Activated CD8-positive, alpha-beta memory T cell treated with anti-CD3 and anti-CD28 coated beads, Interleukin-2, amount 50 U/mL, for 24 hours (primary cell): ENCODE measurements at regions not wholly inside any gene's neighbourhood (a gene's known extent, or its start where the extent isn't known, plus 50 kb on each side); places are given as distances from the start of the nearest gene placed in this dataset.
"Not testable (repeated sequence)": the region's sequence is repeated elsewhere in the genome, so short reads cannot be mapped to it uniquely, and the experiment has no call there.

Experiments
- DNase-seq: peaks from one replicate; pipeline ENCODE4 v3.0.0-alpha.2; 2020; ENCODE audit errors: extremely low read depth

GRCh38 chr6:170213637-170214018 lies 77.2 kb downstream of the DLL1 start:
- not testable (repeated sequence) for DNase-seq

GRCh38 chr6:170212956-170213636 lies 77.8 kb downstream of the DLL1 start:
- DNase-seq, result no peak

DNA sequence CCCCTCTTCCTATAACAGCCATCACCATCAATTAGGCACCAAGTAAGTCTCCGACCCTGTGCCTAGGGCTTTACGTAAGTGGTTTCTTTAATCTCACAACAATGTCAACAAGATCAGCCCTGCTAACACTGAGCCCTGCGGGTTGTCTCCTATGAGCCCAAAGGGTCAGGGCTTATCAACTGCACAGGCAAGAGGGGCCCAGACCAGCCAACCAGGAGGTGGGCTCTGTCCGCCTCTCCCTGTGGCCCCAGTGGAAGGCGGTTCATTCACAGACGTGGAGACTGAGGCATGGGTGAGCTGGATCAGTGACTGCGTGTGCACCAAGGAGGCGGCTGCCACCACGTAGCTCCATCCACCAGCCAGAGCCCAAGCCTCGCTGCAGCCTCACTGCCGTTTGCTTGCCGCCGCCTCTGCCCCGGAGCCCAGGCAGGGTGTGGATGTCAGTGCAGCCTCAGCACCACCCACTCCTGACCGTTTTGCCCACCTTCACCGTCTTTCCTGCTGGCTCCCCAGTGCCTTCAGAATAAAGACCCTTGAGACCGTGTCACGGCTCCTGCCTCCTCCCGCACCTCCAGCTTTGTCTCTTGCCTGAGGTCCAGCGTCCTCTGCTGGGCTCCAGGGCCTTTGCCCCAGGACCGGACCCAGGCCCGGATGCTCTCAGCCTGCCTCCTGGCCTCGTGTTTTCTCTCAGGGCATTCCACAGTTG lies 78.7 kb downstream of the DLL1 start:
- DNase-seq, result no peak

DNA sequence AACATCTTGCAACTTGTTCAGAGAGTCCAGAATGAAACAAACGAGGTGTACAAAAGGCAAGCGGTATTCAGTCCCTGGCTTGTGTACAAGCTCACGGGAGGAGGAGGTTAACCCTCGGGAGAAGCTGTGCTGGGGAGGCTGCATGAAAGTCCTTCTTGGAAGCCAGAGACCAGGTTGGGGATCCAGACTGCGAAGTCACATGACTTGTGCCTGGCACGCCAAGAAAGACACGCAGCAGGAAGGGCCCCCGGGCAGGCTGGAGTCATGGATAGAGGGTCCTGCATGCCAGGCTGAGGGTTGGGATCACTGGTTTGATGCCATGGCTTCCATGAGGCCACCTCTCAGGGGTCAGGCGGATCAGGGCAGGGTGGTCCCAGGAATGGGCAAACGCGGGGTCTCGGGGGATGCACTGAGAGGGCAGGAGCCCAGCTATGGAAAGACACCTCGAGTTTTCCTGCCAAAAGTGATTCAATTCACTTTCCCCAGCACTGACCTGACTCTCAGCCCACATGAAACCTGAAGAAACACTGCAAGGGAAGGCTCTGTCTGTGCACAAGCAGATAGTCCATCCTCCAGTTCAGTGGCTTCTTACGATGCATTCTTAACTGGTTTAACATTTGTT lies 79.4 kb downstream of the DLL1 start:
- DNase-seq, result no peak

- no peak for DNase-seq
Measured at GRCh38 chr6:170210651-170211403, 80.1 kb downstream of the DLL1 start.

DNA sequence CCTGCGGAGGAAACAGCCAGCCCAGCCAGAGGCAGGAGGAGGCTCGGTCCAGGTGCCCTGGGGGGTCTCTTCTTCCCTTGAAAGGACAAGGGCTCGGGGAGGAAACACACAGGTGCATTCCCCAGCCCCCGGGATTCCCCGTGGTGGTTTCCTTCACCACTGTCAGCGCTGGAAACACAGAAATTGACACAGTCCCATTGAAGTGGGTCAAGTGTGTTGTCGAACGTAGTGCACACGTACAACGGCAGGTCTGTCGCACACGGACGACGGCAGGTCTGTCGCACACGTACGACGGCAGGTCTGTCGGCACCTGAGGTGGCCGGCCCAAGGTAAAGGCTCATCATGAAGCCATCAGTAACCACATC lies 80.9 kb downstream of the DLL1 start:
- DNase-seq, result no peak

GRCh38 chr6:170209354-170210025 lies 81.4 kb downstream of the DLL1 start:
- no peak for DNase-seq

GRCh38 chr6:170208651-170209353 lies 82.1 kb downstream of the DLL1 start:
- no peak for DNase-seq

GRCh38 chr6:170208182-170208601 lies 82.7 kb downstream of the DLL1 start:
- DNase-seq, result no peak

- DNase-seq, result no peak
Measured at GRCh38 chr6:170207586-170208181, 83.2 kb downstream of the DLL1 start.

DNA sequence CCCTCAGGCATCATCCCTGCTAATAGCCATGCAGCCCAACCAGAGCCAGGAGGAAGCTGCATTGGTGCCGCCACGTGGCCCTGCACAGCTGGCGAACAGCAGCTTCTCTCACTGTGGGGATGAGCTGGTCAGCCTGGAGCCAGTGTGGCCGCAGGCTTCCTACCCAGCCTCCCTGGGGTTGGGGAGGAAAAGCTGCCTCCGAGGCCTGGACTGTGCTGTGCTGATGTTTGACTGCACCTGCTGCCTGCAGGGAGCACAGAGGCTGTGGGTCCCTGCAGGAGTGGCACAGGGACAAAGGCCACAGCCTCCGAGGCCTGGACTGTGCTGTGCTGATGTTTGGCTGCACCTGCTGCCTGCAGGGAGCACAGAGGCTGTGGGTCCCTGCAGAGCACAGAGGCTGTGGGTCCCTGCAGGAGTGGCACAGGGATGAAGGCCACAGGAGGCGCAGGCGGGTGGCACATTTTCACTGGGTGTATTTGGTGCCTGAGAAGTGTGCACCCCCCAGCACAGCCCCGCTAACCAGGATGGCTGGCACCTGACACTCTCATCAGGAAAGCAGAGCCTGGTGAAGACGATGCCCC lies 83.9 kb downstream of the DLL1 start:
- no peak for DNase-seq

DNA sequence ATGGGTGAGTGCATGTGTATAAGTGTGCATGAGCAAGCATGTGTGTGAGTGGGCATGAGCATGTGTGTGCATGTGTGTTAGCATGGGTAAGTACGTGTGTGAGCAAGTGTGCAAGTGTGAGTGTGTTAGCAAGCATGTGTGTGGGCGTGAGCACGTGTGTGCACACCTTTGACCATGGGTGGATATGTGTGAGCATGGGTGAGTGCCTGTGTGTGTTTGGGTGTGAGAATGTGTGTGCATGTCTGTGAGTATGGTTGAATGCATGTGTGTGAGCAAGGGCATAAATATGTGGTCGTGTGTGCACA lies 84.6 kb downstream of the DLL1 start:
- DNase-seq, result no peak

DNA sequence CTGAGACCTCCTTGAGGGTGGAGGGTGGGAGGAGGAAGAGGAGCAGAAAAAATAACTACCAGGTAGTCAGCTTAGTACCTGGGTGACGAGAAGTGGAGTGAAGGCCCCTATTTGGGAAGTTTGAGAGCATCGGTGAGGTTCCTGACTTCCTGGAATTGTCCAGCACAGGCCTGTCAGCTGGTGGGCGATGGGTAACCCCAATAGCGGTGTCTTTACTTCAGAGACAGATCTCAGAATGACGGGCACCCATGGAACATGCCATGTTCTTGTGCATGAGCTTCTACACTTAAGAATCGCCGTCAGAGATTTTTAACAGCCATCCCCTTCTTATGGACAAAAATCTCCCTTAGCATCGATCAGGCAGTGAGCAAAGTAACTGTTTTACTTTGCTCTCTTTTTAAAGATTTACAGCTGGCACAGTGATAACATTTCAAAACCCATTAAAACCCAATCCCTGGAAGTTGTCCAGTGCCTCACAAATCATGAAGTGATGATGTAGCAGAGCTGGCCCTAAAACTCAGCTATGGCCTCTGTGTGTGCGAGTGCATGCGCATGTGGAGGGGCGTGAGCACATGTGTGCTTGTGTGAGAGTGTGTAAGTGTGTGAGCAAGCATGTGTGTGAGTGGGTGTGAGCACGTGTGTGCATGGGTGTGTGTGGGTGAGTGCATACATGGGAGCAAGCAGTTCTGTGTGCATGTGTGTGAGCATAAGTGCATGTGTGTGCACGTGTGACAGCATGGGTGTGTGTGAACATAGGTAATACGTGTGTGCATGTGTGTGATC lies 85.2 kb downstream of the DLL1 start:
- no peak for DNase-seq

DNA sequence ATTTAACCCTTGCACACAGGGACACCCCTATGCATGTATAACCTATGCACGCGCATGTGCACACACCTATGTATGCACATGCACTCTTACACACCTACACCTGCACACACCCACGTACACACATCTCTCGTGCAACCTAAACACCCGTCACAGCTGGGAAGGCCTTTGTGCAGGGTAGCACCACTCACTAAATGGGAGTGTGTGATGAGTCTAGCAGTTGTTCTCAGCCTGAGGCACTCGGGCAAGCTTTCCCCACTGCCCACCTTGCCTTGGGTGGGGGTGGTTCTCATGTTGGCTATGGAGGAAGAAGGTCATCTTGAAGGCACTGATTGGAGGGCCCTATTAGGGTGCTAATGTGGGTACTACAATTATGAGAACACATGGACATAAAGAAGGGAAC lies 85.8 kb downstream of the DLL1 start:
- no peak for DNase-seq

GRCh38 chr6:170203212-170203611 lies 87.7 kb downstream of the DLL1 start:
- DNase-seq, result no peak

GRCh38 chr6:170202416-170203135 lies 88.3 kb downstream of the DLL1 start:
- DNase-seq, result no peak

- DNase-seq, result no peak
Measured at GRCh38 chr6:170201361-170201760, 89.5 kb downstream of the DLL1 start.

GRCh38 chr6:170200458-170200891 lies 90.4 kb downstream of the DLL1 start:
- DNase-seq, result no peak

DNA sequence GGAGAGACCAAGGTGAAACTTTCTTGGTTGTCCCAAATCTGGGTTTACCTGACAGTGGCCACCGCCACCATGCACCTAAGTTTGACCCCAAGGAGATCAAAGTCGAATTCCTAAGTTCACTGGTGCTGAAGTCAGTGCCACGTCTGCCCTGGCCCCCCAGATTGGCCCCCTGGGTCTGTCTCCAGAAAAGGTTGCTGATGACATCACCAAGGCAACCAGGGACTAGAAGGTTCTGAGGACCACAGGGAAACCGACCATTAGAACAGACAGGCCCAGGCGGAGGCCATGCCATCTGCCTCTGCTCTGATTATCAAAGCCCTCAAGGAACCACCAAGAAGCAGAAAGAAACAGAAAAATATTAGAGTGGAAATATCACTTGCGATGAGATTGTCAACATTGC lies 91.2 kb downstream of the DLL1 start:
- DNase-seq, result no peak
